ENCODE measurements at regions not wholly inside any gene's neighbourhood (a gene's known extent, or its start where the extent isn't known, plus 50 kb on each side); places are given as distances from the start of the nearest gene placed in this dataset.
"Not testable (repeated sequence)": the region's sequence is repeated elsewhere in the genome, so short reads cannot be mapped to it uniquely, and the experiment has no call there.

DNA sequence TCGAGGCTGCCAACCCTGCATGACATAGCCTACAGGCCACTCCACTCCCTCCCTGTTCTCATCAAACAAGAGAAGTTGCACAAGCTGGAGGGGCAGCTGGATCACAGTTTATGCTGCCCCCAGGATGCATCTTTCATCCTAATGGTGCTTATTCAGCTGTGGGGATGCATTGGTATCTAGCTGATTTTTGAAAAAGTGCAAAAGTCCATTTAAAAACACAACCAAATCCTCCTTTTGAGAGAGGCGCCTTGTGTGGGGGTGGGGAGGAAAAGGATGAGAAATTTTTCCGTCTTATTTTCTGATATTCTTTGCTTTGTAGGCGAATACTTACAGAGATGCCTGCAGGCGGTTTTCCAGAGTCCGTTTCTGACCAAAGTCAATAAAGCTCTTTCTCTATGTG is 276.4 kb upstream of the BOD1L1 start:
- DNase-seq: no peak

DNA sequence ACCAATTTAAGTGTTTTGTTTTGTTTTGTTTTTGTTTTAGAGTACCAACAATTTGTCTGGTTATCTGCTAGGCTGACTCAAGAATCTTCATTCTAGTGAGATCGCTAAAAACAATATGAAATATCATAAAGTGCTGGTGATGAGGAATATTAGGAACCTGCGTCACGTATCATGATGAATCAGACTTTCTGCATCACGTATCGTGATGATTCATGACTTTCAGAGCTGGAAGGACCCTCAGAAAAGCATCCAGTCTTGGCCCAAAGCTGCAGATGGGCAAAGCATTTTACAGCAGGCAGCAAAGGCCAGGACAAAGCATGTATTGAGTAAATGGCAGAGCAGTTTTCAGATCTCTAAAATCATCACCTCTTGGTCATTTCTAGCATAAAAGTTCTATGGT is 278.0 kb upstream of the BOD1L1 start:
- DNase-seq: no peak

DNA sequence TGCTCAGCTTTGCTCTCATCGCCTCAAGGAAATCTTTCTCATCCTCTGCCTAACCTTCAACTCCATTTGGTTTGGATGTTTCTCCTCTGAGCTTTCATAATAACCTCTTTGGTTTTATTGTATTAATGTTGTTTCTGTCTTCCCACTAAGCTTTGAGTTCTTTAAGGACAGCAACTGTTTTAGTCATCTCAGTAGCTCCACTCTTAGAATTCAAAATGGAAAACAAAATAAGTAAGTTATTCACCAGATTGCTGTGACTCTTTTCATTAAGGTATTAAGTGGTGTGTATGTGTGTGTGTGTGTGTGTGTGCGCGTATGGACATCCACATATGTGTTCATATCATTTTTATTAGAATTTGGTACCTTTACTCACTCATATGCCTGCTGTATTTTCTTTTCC is 279.2 kb upstream of the BOD1L1 start:
- DNase-seq: no peak

DNA sequence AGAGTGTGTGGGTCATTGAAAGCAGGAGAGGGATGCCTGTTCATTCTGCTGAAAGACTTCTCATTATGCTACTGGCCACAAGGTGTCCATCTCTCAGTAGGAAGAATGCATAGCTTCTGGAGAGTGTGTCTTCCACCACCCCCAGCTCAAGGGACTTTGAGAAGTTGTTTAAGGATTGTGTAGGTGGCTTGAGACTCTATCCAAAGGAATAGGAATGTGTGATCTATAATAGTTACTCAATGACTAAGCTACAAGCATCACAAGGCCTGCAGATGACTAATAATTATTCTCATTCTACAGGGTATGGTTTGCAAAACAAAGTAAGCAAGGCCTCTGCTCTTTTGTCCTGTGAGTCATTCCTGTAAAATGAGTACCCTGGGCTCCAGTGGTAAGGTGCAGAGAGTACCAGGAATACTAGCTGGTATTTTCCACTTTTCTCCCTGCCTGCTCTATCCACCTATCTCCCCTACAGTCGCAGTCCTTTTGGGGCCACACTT is 279.8 kb upstream of the BOD1L1 start:
- no peak for DNase-seq

DNA sequence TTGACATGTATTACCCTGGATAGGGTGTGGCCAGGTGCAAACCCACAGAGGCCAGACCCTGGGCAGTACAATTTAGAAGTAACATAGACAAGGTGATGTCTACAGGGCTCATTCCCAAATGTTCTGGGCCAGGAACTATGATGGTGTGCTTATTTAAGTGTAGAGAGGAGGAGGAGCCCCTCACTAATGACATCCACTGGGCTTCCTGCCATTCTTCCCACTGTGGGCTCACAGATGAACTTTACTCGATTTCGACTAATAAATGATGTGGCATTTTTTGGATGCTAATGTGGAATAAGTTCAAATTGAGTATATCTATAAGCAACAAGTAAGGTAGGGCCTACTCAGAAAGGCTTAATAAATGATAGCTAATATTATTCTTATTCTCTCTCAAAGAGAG is 280.9 kb upstream of the BOD1L1 start:
- no peak for DNase-seq

DNA sequence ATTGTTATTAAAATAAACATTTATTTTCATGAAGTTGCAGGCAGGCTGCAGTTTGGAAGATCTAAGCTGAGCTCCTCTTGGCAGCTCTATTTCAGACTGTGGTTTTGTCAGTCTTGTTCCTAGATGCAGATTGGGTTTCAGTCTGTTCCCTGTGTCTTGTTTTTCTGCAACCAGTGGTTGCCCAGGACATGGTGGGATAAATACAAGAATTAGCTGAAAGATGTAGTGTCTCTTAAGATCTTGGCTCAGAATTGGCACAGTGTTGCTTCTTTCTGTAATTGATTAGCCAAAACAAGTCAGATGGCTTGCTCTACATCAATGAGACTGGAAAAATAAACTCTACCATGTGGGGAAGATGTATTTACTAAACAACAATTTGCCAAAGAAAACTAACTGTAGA is 283.0 kb upstream of the BOD1L1 start:
- DNase-seq: no peak

DNA sequence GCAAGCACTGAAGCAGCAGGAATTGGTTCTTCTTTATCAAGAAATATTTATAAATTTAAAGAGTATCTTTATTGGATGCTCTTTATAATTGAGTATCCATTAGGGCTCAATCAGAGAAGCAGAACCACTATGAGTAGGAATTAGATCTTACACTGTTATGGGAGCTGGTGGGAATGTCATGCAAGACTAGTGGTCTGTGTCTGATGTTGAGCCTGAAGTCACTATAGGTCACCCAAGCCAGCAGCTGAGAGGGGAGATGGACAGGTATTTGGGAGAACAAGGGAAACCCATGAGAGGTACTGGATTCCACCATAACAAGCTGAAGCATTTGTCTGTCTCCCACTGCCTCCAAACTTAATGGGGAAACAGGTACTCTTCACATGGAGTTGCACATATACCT is 283.7 kb upstream of the BOD1L1 start:
- DNase-seq: no peak

DNA sequence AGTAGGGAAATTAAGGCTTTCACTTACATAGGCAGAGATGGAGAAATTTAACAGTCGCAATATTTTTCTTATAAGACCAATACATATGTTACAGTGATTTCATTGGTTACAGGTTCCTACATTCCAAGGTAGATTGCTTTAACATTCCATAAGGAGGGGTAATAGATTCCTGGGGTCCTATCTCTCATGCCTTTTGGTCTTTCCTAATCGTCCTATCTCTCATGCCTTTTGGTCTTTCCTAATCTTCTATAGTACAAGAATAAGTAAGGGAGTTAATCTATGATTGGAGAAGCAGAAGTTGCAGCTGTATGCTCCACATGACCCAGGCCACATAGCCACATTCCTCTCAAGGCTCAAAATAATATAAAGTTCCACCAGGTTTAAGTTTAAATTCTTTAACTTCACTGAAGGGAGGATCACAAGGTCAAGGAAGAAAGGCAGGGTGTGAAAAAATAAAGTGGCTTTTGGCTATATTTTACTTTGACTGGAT is 285.0 kb upstream of the BOD1L1 start:
- DNase-seq: no peak

DNA sequence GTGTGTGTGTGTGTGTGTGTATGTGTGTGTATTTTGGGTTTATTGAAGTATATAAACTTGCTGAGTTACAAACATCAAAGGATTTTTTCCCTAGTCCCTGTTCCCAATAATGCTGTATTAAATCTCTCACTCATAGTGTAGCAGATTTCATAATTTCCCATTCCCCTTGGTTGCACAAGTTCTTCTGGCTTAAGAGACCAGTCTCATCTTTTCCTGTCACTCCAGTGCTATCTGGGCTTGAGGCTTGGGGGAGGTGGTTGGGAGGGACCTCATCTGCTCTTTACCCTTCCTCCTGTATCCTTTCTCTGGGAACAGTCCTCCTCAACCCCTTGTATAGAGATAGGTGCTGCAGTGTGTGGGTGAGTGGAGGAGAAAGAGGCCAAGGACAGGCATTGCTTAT is 285.4 kb upstream of the BOD1L1 start:
- DNase-seq: no peak

DNA sequence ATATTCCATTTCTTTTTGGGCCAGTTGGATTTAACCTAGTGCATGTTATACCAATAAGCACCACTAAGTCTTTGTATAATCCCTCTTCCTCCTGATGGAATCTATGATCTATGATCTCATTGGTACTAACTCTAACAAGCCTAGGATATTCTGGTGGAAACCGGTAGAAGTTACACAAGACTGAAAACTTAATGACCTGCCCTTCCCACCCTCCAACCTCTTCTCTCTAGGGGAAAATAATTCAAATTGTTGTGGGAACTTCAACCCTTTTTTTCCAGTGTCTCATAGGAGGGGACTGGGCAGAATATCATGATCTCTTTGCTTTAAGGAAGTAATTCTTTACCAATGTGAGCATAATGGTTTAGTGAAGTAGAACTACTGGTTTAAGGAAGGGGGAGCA is 289.5 kb upstream of the BOD1L1 start:
- DNase-seq: no peak

DNA sequence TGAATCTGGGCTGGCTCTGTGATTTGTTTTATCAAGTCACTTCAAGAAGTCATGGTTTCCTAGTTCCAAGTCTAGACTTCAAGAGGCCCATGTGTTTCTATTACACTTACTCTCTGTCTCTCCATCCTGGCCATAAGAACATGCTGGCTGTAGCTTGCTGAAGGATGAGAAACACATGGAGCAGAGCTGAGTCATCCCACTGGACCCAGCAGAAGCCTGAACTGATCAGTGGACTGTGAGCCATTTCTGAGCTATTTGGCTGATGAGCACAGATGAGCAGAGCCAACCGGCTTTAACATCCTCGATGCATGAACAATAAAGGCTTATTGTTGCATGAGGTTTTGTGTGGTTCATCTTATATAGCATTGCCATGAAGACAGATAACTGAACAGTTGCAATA is 290.6 kb upstream of the BOD1L1 start:
- no peak for DNase-seq

DNA sequence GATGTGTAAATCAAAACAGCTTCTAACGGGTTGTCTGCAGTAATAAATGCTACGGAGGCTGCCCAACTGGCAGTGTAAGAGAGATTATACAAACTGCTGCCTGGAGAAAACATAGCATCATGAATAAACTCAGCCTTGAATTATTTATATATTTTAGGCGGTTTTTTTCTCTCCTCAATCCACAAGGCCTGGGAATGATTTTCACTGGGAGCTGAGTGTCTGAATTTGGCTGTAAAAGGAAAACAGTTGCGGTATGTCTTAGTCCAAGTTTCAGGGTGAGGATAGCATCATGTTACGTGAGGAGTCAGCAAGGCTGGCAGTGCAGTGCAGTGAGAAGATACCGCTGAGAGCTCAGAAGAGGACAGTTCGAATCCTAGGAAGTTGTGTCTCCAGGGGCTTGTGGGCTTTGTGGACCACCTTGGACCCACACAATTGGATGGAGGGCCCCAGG is 291.5 kb upstream of the BOD1L1 start:
- DNase-seq: peak; percentile 18

DNA sequence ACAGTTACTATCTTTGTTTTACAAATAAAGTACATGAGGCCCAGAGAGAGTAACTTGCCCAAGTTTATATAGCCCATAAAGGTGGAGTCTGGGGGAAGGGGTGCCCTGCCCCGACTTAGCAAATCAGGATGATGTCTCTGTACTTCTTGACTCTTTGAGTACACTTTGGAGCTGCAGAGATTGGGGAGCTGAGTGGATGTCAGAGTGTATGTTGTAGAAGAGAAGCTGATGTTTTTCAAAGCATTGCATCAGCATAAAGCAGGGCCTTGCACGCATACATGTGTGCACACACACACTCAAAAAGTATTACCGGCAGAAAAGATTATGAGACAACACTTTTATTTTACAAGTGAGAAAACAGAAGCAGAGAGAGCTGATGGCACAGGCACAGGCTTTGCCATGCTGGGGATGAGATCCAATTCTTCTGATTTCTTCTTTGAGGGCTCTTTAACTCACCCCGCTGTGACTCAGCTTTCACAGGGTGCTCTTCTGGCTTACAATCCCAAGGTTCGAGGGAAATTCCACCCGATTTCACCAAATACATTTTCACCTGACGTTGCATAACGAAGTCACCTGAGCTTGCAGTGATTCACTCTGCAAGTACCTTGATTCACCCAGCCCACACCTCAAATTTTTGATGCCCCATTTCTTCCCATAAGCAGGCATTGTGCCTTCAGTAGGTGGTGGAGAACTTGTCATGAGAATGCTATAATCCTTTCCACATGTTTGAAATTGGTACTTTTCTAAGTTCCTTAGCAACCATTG is 292.8 kb upstream of the BOD1L1 start:
- no peak for DNase-seq

DNA sequence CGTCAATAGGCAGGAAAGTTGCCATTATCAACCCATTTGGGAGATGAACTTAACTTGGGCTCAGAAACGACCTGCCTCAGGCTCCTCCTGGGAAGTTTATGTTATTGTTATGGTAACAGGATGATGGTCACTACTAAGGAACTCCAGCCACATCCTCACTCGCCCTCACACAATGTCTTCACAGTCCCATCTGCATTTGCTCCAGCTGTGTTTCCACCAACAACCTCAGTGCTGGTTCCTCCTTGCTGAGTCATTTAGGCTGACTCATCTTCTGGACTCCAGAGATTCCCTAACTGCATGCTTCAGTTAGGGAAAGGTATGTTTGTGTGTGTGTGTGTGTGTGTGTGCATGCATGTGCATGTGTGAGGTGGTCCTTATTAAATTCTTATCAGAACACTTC is 293.4 kb upstream of the BOD1L1 start:
- no peak for DNase-seq

DNA sequence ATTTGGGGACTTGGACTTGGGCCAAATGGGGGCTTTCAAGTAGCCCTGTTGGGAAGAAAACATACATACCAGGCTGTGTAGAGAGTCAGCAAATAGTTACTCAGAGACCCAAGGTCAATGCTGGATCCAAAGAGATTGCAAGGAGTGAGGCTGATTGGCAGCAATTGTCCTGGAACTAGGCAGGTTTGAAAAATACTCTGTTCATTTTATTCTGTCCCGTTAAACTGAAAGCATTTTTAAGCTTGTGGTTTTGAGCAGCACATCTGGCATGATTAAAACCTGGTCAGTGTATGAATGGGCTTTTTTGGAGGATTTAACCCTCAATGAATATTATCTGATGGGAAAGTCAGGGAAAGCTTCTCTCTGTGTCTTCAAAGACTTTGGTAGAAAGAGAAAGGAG is 294.3 kb upstream of the BOD1L1 start:
- no peak for DNase-seq

DNA sequence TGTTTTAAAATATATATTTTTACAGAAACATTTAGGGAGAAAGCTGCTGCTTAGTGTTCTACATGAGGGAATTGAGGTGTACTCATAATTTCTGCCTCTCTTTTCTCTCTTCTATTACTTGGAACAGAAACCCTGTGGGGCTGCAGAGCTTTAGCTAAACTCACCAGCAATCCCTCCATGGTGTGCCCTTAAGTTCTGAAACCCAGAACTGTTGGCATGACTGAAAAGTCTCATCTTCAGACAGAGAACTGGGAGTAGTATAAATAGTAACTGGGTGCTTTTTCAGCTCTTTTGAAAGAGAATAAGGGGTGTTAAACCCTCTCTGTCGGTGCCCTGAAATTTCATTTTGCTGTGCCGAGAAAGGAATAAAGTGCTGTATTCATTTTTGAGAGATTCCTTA is 294.9 kb upstream of the BOD1L1 start:
- no peak for DNase-seq

DNA sequence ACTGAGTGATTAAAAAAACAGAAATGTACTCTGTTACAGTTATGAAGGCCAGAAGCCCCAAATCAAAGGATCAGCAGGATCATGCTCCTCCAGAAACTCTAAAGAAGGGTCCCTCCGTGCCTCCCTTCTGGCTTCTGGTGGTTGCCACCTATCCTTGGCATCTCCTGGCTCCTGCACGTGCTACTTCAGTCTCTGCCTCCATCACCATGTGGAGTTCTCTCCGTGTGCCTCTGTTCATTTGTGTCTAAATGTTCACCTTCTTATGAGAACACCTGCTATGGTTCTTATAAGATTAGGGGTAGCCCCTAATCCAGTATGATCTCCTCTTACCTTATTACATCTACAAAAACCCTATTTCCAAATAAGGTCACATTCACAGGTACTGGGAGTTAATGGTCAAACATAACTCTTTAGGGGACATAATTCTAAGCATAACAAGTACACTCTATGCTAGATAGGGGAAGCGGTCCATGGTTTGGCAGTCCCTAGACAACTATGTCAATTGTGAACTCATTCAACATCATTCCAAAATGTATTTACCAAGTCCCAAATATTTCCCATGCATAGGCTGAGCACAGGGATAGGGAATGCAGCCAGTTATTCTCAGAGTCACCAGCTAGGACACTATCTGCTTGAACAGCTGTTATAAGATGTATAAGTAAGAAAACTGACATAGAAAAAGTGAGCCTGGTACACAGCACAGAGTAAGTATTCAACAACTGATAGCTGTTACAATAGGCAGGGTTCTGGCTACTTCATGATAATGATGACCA is 295.5 kb upstream of the BOD1L1 start:
- no peak for DNase-seq

DNA sequence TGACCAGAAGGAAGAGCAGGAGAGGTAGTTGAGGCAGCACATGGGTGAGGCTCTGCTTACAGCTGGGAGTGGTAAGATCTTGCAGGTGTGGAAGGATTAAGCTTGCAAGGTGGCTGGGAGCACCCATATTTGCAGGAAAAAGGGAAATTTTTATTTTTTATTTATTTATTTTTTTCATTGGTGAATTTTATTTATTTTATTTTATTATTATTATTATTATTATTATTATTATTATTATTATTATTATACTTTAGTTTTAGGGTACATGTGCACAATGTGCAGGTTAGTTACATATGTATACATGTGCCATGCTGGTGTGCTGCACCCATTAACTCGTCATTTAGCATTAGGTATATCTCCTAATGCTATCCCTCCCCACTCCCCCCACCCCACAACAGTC is 297.4 kb upstream of the BOD1L1 start:
- DNase-seq: not testable (repeated sequence)

DNA sequence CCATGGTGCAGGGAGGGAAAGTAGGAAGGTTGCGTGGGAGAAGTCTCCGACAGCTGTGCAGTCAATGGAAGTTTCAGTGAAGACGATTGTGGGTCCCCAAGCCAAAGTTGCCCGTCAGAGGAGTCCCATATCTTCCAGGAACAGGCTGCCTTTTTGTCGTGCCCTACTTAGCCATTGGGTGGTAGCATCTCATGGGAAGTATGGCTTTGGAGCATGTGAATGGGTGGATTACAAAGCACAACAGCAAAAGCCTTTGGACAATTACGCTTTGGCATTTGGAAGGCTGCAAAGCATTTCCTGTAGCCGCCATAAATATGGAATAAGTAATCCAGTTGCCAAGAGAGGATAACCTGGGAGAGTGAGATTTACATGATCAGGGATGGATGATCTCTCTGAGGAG is 300.7 kb upstream of the BOD1L1 start:
- DNase-seq: no peak

DNA sequence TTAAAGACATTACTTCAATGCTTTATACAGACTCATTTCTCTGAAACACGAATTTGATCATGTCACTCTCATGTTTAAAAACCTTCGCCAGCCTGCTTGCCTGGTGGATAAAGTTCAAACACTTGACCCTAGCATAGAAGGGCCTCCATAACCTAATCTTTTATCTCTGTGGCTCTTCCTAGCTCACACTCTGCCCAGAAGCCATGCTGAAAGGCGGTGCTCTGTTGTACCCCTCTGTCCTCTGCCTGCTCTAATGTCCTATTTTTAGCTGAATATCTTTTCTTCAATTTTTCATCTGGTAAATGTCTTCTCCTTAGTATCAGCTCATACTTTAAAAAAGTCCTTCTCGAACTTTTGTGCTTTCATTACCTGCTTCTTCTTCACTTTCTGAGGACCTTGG is 302.6 kb upstream of the BOD1L1 start:
- DNase-seq: no peak

DNA sequence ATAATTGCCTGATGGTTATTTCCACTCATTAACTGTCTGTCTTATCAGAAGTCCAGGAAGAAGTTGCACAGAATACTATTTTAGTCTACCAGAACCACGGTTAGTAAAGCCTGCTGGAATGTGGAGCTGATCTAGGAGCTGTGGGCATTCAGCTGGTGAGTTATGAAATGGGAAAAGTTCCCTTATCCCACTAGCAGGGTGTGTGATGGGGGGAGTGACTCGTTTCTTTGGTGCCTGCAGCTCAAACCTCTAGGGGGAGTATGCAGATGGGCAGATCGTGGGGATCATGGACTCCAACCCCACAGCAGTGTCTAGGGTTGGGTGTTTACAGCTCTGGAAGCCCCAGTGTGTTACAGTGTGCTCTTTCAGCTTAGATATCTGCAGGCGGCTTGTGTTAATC is 305.7 kb upstream of the BOD1L1 start:
- DNase-seq: no peak

DNA sequence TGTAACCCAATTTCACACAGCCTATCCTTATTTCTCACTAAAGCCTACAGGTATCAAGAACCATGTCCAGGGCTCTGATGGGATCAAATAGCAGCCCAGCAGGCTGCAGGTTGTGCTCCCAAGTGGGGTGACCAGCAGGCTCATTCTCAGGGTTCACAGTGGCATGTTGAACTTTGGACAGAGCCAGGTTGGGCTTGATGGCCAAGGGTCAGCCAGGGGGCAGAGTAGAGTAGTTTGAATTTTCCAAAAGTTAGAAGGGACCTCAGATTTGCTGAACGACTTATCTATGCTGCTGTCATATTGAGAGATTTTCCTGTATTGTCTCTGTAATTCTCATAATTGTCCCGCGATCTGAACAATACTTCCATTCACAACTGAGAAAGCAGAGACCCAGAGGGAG is 310.8 kb upstream of the BOD1L1 start:
- DNase-seq: no peak

DNA sequence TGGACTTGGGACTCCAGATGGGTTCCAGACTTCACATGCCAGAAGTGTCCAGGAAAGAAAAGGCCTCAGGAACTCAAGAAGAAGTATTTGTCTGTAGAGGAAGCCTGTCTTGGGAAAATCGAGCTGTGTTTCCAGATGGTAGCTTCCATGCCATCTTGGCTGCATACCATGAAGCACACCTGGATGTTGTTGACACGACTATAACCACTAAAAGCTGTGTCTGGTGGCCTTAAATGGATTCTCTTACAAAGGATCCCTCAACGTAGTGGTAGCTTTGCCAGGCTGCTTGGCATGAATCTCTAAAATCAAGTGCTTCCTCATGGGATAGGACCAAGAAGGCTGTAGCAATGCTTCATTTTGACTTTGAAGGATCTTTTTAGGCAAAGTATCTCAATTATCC is 313.4 kb upstream of the BOD1L1 start:
- peak; percentile 9 for DNase-seq

DNA sequence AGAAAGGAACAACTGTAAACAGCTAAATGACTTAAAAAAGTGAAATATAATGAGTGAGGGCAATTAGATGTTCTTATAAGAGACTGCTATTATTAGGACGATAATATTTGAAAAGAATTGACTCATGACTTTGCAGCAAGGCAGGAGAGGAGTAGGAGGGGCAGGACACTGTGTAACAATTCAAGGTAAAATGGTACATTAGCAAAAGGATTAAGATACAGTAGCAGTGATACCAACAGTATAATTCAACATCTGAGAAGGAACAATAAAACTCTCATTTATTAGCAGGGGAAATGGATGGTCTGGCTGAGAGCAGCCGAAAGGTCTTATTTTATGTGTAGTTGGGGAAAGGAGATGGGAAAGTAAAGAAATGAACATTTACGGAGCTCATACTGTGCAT is 315.5 kb upstream of the BOD1L1 start:
- DNase-seq: no peak

Measured in NCI-H446 treated with DMSO at 0.1 percent for 48 hours (cell line).